Retina (tissue), 1 donor: ENCODE measurements at regions not wholly inside any gene's neighbourhood (a gene's known extent, or its start where the extent isn't known, plus 50 kb on each side); places are given as distances from the start of the nearest gene placed in this dataset.
"Not testable (repeated sequence)": the region's sequence is repeated elsewhere in the genome, so short reads cannot be mapped to it uniquely, and the experiment has no call there.

Source experiments
- DNase-seq: peaks from one replicate; pipeline ENCODE4 v3.0.0-alpha.2; 2016

DNA sequence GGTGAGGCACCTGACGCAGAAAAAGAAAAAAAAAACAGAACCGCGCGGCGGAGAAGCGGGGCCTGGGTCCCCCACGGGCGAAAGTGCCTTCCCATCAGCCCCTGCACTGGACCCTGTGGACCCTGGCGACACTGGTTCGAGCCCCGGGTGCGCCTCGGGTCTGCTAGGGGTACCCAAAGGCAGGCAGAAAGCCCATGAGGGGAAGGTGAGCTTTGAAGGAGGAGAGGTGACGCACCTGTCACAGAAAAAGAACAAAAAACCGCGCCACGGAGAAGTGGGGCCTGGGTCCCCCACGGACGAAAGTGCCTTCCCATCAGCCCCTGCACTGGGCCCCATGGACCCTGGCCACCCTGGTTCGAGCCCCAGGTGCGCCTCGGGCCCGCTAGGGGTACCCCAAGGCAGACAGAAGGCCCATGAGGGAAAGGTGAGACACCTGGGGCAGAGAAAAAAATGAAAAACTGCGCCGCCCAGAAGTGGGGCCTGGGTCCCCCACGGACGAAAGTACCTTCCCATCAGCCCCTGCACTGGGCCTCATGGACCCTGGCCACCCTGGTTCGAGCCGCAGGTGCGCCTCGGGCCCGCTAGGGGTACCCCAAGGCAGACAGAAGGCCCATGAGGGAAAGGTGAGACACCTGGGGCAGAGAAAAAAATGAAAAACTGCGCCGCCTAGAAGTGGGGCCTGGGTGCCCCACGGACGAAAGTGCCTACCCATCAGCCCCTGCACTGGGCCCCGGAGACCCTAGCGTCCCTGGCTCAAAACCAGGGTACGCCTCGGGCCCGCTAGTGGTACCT lies 227.4 kb downstream of the CCDC74A start:
- no peak for DNase-seq

DNA sequence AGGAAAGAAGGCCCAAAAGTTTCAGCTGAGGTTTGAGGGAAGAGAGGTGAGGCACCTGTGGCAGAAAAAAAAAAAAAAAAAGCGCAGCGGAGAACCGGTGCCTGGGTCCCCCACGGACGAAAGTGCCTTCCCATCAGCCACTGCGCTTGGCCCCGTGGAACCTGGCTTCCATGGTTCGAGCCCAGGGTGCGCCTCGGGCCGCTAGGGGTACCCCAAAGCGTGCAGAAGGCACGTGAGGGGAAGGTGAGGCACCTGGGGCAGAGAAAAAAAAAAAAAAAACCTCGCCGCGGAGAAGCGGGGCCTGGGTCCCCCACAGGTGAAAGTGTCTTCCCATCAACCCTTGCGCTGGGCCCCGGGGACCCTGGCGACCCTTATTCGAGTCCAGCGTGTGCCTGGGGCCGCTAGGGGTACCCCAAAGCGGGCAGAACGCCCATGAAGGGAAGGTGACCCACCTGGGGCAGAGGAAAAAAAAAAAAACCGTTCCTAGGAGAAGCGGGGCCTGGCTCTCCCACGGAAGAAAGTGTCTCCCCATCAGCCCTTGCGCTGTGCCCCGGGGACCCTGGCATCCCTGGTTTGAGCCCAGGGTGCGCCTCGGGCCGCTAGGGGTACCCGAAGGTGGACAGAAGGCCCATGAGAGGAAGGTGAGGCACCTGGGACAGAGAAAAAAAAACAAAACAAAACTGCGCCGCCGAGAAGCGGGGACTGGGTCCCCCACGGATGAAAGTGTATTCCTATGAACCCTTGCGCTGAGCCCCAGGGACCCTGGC lies 228.6 kb downstream of the CCDC74A start:
- no peak for DNase-seq

DNA sequence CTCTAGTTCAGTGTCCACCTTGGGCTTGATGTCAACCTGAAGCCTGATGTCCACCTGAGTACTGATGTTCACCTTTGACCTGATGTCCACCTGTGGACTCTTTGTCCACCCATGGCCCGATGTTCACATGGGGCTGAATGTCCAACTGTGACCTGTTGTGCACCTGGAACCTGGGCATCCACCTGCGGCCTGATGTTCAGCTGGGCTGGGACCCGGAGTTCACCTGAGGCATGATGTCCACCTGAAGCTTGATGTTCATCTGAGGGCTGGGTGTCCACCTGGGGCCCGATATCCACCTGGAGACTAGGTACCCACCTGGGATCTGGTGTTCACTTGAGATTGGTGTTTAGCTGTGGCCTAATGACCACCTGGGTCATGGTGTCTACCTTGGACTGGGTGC lies 231.3 kb downstream of the CCDC74A start:
- DNase-seq: not testable (repeated sequence)

DNA sequence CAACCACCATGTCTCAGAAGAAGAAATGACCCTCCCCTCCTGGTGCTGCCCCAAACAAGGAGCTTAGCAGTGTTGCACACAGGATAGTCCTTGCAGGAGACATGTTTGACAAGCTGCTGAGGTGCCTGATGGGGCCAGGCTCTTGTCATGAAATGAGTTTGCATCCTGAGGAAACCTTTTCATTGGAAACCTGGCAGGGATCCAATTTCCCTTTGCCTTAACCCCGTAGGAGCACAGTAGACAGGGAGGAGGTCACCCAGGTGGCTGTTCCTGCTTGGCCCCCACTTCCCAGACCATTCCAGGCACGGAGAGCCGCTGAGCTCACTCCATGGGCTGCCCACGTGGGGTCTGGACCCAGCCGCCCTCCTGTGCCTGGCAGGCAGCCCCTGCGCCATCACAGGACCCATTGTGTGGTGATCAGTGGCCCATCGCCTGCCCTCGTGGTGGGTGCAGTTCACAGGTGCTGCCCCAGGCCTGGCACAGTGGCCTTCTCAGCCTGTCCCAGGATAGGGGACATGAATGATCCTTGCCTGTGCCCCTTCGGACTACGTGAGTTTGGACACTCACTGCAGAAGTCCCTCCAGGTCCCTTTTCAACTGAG lies 247.4 kb downstream of the CCDC74A start:
- DNase-seq: not testable (repeated sequence)

DNA sequence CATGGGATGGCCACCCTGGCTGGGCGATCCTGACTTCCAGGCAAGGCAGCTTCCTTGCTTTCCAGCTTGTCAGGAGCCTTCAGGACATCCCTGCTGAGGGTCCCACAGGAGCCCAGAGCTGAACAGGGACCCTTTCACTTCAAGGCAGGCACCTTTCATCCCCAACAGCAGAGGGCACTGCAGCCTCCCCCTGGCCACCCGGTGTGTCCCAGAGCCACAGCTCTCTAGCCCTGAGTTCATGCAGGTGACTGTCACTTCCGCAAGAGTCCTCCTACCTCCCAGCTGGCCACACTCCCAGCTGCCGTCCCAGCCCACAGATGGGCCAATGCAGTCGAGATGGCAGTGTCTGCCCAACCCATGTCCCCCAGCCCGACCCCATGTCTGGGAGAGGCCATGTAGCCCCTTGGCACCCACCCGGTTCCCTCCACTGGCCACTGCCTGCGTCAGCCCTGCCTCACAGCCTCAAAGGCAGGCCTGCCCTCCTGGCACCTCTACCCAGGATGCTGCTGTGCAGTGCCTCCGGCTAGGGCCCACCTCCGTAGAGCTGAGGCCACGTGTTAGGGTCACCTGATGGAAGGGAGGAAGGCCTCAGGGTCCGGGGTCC lies 248.3 kb downstream of the CCDC74A start:
- DNase-seq: not testable (repeated sequence)

DNA sequence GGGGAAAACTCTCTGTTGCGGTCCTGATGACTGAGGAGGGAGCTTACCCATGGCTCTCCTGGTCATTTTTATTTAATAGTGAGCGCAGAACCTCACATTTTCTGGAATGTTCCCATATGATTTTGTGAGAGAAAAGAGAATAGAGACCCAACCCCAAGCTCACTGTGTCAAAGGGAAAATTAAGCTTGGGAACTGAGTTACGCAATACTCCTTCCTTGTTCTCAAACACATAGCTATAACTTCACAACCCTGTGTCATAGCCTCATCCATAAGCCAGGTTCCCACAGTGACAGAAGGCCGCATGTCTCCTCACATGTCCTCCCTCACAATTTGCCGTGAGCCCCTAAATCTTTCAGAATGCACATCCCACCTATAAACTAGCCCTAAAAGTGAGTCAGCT lies 252.8 kb downstream of the CCDC74A start:
- not testable (repeated sequence) for DNase-seq

DNA sequence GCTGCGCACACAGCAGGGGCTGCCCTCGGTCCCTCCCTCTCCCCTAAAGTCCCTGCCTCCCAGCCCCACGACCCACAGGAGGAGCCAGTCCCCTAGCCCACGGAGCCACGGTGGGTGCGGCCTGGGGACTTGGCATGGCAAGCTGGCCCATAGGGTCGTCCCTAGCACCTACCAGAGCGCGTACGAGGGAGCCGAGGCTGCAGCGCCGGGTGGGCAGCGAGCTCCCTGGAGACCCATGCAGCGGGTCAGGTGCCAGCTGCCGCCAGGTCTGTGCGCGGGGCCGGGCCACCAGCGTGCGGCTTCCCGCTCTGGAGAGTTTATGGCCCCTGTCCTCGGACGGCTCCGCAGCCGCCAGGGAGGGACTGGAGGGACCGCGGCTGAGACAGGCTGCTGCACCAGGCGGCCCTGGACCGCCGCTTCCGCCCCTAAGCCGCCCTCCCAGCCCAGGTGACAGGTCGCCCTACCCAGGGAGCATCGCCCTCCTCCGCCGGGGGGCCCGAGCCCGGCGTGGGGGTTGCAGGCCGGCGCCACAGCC lies 273.6 kb downstream of the CCDC74A start:
- no peak for DNase-seq

DNA sequence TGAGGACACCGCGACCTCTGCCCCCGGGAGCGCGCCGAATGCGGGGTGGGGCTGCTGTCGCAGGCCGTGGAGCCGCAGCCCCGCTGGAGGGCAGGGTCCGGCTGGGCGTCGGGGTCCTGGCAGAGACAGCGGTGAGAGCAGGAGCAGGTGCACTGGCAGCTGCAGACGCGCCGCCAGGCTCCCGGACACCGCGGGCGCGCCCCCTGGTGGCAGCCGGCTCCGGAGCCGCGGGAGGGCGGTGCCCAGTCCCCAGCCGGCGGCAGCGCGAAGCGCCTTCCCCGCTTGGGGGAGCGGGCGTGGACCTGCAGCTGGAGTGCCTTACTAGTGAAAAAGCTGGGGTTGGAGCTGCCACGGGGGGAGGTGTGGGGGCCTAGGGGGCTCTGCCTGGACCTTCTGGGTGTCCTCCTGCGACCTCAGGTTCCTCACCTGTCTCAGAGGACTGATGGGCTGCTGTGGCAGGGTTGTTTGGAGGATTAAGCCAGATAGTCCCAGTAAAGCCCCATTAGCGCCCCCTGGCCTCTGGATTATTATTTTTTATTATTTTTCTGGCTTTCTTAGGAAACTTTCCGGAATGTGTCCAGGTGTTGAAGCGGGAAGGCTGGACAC lies 274.2 kb downstream of the CCDC74A start:
- DNase-seq: peak; percentile 87

DNA sequence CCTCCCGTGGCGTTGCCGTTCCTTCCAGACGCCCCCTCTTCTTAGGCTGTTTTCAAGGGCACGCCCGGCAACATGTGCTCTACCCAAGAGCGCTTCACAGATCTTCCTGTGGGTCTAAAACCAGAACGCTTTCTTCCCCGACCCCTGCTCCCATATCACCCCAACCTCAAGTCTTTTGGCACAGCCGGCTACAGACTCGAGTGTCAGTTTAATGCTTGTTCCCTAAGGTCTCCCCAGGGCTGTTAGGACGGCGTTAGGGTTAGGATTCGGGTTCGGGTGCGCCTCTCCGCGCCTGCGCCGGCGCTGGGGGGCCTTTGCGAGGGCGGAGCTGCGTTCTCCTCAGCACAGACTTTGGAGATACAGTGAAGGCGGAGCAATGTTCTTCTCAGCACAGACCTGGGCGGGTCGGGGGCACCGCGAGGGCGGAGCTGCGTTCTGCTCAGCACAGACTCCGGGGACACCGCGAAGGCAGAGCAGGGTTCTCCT lies 274.7 kb downstream of the CCDC74A start:
- DNase-seq: peak; percentile 82

DNA sequence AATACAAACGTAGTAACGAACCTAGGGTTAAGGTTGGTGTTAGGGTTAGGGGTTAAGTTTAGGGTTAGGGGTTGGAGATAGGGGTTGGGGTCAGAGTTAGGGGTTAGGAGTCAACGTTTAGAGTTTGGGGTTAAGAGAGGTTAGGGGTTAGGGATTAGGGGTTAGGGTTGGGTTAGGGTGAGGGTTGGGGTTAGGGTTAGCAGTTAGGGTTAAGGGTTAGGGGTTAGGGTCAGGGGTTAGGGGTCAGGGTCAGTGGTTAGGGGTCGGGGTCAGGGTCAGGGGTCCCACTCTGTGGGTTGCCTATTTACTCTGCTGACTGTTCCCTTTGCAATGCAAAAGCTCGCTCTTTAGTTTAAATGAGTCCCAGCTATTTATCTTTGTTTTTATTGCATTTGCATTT lies 275.5 kb downstream of the CCDC74A start:
- DNase-seq: not testable (repeated sequence)

DNA sequence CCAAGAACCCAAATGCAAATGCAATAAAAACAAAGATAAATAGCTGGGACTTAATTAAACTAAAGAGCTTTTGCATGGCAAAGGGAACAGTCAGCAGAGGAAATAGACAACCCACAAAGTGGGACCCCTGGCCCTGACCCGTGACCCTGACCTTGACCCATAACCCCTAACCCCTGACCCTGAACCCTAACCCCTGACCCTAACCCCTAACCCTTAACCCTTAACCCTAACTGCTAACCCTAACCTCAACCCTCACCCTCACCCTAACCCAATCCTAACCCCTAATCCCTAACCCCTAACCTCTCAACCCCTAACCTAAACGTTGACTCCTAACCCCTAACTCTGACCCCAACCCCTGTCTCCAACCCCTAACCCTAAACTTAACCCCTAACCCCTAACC lies 284.9 kb downstream of the CCDC74A start:
- not testable (repeated sequence) for DNase-seq

DNA sequence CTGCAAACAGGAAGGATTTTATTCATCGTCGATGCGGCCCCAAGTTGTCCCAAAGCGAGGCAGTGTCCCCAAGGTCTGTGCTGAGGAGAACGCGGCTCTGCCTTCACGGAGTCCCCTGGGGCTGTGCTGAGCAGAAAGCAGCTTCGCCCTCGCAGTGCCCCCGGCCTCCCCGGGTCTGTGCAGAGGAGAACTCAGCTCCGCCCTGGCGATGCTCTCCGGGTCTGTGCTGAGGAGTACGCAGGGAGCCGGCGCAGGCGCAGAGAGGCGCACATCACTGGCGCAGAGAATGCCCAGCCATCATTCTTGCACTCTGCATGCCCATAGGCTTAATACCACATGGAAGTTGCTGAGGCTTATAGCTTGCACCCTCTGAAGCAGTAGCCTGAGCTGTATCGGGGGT lies 285.7 kb downstream of the CCDC74A start:
- not testable (repeated sequence) for DNase-seq

DNA sequence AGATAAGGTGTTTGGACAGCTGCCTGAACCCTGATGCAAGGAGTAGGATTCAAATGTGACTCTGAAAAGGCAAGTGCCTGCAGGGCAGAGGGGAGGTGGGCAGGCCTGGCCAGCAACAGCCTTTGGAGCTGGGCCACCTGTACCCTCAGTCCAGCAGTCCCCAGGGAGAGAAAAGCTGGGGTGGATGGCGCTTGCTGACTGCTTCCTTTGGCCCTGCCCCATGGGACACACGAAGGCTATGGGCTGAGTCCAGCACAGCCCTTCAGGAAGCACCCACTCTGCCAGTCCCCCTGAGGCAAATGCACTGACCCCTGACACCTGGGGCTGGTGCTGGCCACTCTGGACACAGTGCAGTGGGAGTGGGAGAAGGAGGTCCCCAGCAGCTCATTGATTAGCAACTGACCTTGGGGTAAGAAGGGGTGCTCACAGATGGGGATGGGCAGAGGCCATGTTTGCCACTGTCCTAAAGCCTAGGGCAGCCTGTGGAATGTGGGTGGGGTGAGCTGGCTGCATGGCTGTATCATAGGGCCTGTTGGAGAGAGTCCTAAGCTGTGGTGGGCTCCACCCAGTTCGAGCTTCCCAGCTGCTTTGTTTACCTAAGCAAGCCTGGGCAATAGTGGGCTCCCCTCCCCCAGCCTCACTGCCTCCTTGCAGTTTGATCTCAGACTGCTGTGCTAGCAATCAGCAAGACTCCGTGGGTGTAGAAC lies 290.7 kb downstream of the CCDC74A start:
- DNase-seq: not testable (repeated sequence)

DNA sequence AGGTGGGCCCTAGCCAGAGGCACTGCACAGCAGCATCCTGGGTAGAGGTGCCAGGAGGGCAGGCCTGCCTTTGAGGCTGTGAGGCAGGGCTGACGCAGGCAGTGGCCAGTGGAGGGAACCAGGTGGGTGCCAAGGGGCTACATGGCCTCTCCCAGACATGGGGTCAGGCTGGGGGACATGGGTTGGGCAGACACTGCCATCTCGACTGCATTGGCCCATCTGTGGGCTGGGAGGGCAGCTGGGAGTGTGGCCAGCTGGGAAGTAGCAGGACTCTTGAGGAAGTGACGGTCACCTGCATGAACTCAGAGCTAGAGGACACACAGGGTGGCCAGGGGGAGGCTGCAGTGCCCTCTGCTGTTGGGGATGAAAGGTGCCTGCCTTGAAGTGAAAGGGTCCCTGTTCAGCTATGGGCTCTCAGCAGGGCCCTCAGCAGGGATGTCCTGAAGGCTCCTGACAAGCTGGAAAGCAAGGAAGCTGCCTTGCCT lies 294.6 kb downstream of the CCDC74A start:
- DNase-seq: not testable (repeated sequence)

DNA sequence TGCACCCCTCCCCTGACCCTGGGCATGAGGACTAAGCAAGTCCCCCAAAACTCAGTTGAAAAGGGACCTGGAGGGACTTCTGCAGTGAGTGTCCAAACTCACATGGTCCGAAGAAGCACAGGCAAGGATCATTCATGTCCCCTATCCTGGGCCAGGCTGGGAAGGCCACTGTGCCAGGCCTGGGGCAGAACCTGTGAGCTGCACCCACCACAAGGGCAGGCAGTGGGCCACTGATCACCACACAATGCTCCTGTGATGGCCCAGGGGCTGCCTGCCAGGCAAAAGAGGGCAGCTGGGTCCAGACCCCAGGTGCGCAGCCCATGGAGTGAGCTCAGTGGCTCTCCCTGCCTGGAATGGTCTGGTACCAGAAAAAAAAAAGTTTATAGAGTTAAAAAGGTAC lies 295.4 kb downstream of the CCDC74A start:
- DNase-seq: not testable (repeated sequence)

DNA sequence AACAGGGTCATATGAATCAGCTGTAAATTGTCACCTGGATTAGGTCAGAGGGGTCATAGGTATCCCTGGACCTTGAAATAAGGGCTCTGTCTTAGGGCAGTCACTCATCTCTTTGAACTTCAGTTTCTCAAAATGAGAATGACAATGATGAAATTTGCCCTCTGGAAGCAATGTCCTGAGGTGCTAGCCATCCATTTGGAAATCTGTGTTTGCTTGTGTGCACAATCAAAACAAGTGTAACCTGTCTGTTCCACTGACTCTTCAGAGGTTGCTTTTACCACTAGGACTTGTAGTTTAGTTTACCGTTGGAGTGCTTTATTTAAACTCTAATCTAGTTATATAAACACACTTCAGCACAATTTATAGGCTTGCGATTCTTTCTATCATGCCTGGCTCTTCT lies 297.3 kb downstream of the CCDC74A start:
- not testable (repeated sequence) for DNase-seq

DNA sequence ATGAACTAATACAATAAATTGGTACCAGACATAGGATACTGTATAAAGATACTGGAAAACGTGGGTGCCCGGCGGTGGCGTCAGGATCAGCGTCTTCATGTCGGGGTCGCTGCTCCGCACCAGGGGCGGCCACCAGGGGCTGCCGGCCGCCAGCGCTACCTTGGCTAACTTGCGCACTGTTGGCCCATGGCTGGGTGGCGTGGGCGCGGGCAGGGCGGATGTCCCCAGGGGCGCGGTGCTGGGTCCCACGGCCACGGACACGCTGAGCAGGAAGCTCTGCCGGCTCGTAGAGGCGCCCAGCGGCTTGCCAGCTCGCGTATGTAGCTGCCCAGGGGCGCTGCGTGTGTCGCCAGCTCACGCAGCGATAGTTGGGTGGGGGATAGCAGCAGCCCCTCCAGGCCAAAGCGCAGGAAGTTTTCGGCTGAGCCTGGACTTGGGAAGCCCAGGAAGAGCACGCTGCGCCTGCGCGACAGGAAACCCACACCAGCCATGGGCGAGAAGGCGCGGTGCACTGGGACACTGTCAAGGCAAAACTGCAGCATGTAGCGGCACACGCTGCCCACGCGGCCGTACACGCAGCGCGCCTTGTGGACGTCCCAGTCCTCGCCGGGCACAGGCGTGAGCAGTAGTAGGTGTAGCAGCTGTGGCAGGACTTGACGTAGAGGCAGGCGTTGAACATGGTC lies 299.9 kb downstream of the CCDC74A start:
- no peak for DNase-seq

DNA sequence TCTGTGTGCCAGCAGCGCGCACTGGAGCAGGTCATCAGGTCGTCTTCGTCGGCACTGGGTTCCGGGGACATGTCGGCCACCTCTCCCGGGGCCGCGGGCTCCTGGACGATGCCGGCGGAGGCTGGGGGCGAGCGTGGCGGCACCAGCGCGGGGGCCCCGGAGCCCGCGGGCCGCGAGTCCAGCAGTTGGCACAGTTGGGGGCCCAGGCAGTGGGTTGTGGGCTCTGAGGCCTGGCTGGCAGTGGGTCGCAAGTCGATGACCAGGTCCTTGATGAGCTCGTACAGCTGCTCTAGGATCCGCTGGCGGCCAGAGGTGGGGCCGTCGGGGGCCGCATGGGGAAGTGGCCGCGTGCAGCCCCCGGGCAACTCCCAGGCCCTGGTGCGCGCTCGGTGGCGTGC lies 300.5 kb downstream of the CCDC74A start:
- no peak for DNase-seq

DNA sequence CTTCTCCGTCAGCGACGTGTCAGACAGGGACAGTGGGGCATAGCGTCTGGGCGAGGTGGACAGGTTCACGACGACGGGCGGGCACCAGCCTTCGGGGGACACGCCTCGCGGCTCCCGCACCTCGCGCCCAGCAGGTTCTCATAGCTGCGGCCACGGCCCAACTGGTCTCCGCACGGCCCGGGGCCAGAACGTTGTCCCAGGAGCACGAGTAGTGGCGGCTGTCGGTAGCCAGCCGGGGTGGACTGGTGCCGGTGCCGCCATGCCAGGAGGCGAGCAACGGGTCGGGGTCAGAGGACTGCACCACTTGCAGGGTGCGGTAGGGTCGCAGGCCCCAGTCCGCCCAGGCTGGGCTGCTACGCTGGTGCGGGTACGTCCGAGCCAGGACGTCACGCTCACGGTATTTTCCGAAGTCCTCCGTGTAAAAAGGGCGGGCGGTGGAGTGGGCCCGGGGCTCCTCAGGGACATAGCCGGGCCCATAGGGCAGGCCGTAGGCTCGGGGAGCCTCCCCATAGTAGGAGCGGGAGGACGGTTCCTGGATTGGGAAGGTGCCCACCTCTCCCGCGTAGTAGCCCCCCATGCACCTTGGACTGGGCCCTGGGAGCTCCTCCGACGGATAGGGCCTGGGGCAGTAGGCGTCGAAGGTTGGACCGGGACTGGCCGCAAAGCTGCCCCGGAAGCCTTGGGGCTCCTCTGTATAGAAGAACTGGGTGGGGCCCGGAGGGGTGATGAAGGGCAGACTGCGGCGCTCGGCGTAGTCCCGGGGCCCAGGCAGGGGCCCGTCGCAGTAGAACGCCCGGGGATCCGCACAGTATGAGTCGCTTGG lies 301.2 kb downstream of the CCDC74A start:
- DNase-seq: not testable (repeated sequence)
